ENCODE measurements at regions not wholly inside any gene's neighbourhood (a gene's known extent, or its start where the extent isn't known, plus 50 kb on each side); places are given as distances from the start of the nearest gene placed in this dataset.

DNA sequence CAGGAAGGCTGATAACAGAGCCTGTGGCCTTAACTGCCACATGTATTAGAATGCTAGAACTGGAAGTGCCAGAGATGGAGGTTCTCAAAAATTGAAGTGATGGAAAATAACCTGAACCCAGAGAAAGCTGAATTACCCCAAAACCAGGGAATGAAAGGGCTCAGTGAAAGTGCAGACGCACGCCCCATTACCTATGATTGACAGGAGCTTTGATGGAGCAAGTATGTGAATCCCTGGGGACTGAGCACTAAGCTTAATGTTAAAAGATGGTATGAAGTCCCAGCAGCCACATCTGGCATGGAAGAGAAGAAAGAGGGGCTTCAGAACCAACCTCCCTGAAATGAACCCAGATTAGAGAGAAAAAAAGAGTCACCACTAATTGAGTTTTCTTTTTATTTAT, 118.4 kb upstream of the FHIT start:
- no peak for TF ChIP-seq CTCF (IDR thresholded peaks at IDR 0.05)
- TF ChIP-seq POLR2AphosphoS5 (IDR thresholded peaks at IDR 0.05) = no peak
- no peak for TF ChIP-seq POLR2A (IDR thresholded peaks at IDR 0.05)

Data from transverse colon (tissue), 4 donors.